ENCODE measurements at regions not wholly inside any gene's neighbourhood (a gene's known extent, or its start where the extent isn't known, plus 50 kb on each side); places are given as distances from the start of the nearest gene placed in this dataset.

GRCh38 chr9:12973710-12974109 lies 198.9 kb downstream of the LURAP1L start:
- DNase-seq (ENCODE audit: insufficient read length, low spot score, missing footprints) = no peak
- no peak overlapping the region for H3K4me2 ChIP-seq (ENCODE audit: insufficient read depth, low read length)

GRCh38 chr9:12974671-12975070 lies 199.9 kb downstream of the LURAP1L start:
- no peaks in the 10 kb centered on the region for H3K27me3 ChIP-seq (ENCODE audit: insufficient read depth, low read length)
- no peaks in the 10 kb centered on the region for H4K20me1 ChIP-seq (ENCODE audit: insufficient read depth, low read length)
- H3K27ac ChIP-seq (ENCODE audit: low read depth, low read length) = no peak overlapping the region
- H3K4me3 ChIP-seq (ENCODE audit: insufficient read depth, low read length) = no peak overlapping the region
- H3K79me2 ChIP-seq (ENCODE audit: insufficient read depth, low read length) = no peaks in the 10 kb centered on the region
- no peaks in the 10 kb centered on the region for H3K9me3 ChIP-seq (ENCODE audit: low read depth, low read length)
- H3K4me2 ChIP-seq (ENCODE audit: insufficient read depth, low read length) = no peak overlapping the region
- TF ChIP-seq CTCF (IDR thresholded peaks at IDR 0.05; ENCODE audit: extremely low read depth, low read depth, low read length) = no peak
- no peak overlapping the region for H2AFZ ChIP-seq (ENCODE audit: low read length)
- H3K4me1 ChIP-seq (ENCODE audit: insufficient read depth, low read length) = no peaks in the 10 kb centered on the region
- no peak for DNase-seq (ENCODE audit: insufficient read length, low spot score, missing footprints)
- no peaks in the 10 kb centered on the region for H3K36me3 ChIP-seq (ENCODE audit: insufficient read depth, low read length)

More at GRCh38 chr9:12973710-12974109, 198.9 kb downstream of the LURAP1L start:
- no peak for TF ChIP-seq CTCF (IDR thresholded peaks at IDR 0.05; ENCODE audit: extremely low read depth, low read depth, low read length)
- Histone ChIP-seq H4K20me1 (ENCODE audit: insufficient read depth, low read length) (no peaks in the 10 kb centered on the region), H3K36me3 (ENCODE audit: insufficient read depth, low read length) (no peaks in the 10 kb centered on the region), H3K9me3 (ENCODE audit: low read depth, low read length) (no peaks in the 10 kb centered on the region), H3K27ac (ENCODE audit: low read depth, low read length) (no peak overlapping the region), H3K79me2 (ENCODE audit: insufficient read depth, low read length) (no peaks in the 10 kb centered on the region), H2AFZ (ENCODE audit: low read length) (no peak overlapping the region), H3K4me3 (ENCODE audit: insufficient read depth, low read length) (no peak overlapping the region), H3K4me1 (ENCODE audit: insufficient read depth, low read length) (no peaks in the 10 kb centered on the region), H3K27me3 (ENCODE audit: insufficient read depth, low read length) (no peaks in the 10 kb centered on the region)

GRCh38 chr9:12975496-12975895 lies 200.7 kb downstream of the LURAP1L start:
- Histone ChIP-seq H4K20me1 (ENCODE audit: insufficient read depth, low read length) (no peaks in the 10 kb centered on the region), H3K27ac (ENCODE audit: low read depth, low read length) (no peak overlapping the region), H3K4me2 (ENCODE audit: insufficient read depth, low read length) (no peak overlapping the region), H3K9me3 (ENCODE audit: low read depth, low read length) (no peaks in the 10 kb centered on the region), H3K27me3 (ENCODE audit: insufficient read depth, low read length) (no peaks in the 10 kb centered on the region), H3K4me1 (ENCODE audit: insufficient read depth, low read length) (no peaks in the 10 kb centered on the region), H3K4me3 (ENCODE audit: insufficient read depth, low read length) (no peak overlapping the region), H3K36me3 (ENCODE audit: insufficient read depth, low read length) (no peaks in the 10 kb centered on the region), H3K79me2 (ENCODE audit: insufficient read depth, low read length) (no peaks in the 10 kb centered on the region), H2AFZ (ENCODE audit: low read length) (no peak overlapping the region)
- no peak for DNase-seq (ENCODE audit: insufficient read length, low spot score, missing footprints)
- no peak for TF ChIP-seq CTCF (IDR thresholded peaks at IDR 0.05; ENCODE audit: extremely low read depth, low read depth, low read length)

DNA sequence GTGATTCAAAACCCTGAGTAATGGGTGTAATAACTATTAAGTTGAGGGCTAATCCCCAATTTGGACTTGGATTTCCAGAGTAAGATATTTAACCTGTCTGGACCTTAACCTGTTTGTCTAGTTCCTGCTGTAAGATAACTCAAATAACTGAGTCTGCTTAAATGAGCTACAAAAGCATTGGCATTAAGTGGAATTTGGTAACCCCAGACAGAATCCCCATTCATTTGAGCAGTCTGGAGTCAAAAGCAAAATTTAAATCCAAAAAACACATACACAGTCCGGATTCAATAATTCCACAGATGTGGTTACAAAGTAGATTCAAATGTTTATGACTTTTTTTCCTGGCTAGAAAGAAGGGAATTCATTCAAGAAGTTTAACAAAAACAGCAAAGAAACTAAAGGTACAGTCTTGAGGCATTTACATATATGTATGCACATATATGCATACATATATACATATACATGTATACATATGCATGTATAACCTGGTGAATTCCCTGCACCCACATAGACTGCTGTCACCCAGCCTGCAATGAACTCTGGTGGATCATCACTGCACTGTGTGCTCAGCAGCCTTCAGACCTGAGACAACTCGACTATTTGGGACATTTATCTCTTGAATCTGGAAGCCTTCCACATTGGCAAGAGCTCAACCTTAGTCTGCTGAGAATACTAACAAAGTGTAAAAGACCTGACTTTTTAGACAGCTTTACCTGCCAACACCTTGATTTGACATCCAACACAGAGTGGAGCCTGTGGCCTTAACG lies 205.4 kb downstream of the LURAP1L start:
- no peak for DNase-seq (ENCODE audit: insufficient read length, low spot score, missing footprints)
- no peak for TF ChIP-seq CTCF (IDR thresholded peaks at IDR 0.05; ENCODE audit: extremely low read depth, low read depth, low read length)

More for the DNA sequence above, 205.4 kb downstream of the LURAP1L start:
- no peak overlapping the region for H3K27ac ChIP-seq (ENCODE audit: low read depth, low read length)
- H3K4me2 ChIP-seq (ENCODE audit: insufficient read depth, low read length) = no peak overlapping the region
- no peaks in the 10 kb centered on the region for H3K27me3 ChIP-seq (ENCODE audit: insufficient read depth, low read length)
- H3K79me2 ChIP-seq (ENCODE audit: insufficient read depth, low read length) = no peaks in the 10 kb centered on the region
- no peaks in the 10 kb centered on the region for H3K9me3 ChIP-seq (ENCODE audit: low read depth, low read length)
- H3K36me3 ChIP-seq (ENCODE audit: insufficient read depth, low read length) = no peaks in the 10 kb centered on the region
- no peak overlapping the region for H2AFZ ChIP-seq (ENCODE audit: low read length)
- no peak overlapping the region for H3K4me3 ChIP-seq (ENCODE audit: insufficient read depth, low read length)
- no peaks in the 10 kb centered on the region for H4K20me1 ChIP-seq (ENCODE audit: insufficient read depth, low read length)
- H3K4me1 ChIP-seq (ENCODE audit: insufficient read depth, low read length) = no peaks in the 10 kb centered on the region

All from osteoblast (primary cell).